G401.6 (cell line): ENCODE measurements at regions not wholly inside any gene's neighbourhood (a gene's known extent, or its start where the extent isn't known, plus 50 kb on each side); places are given as distances from the start of the nearest gene placed in this dataset.
"Not testable (repeated sequence)": the region's sequence is repeated elsewhere in the genome, so short reads cannot be mapped to it uniquely, and the experiment has no call there.

Experiments
- FAIRE-seq: peaks from 2 replicates; lab custom pipeline; 2012; peaks lifted over from hg19 to GRCh38; lab: Jason Lieb, UNC

GRCh38 chr13:24995225-24995804 is 100.6 kb upstream of the PABPC3 start:
- peak; percentile 84 for FAIRE-seq

- peak; percentile 95 for FAIRE-seq
These were observed 98.5 kb upstream of the PABPC3 start for GRCh38 chr13:24997367-24997967.

DNA sequence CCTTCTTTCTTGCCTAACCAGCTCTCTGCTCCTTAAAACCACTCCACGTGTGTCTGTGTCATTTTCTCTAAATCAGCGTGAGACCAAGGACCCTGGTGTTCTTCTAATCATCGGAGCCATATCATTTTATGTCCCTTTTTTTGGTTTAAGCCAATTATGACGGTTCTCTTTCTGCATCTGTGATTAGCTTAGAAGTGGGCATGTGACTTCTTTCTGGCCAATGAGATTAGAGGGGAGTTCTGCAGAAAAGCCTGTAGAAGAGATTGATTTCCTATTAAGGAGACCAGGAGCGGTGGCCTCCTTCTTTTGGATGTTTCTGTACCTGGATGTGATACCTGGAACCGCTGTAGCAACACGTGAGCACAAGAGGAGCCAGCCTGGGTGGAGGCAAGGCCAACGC is 97.5 kb upstream of the PABPC3 start:
- FAIRE-seq: no peak

GRCh38 chr13:25001476-25002206 is 94.3 kb upstream of the PABPC3 start:
- no peak for FAIRE-seq

GRCh38 chr13:25002311-25002710 is 93.6 kb upstream of the PABPC3 start:
- not testable (repeated sequence) for FAIRE-seq

- not testable (repeated sequence) for FAIRE-seq
These were observed 91.4 kb upstream of the PABPC3 start for GRCh38 chr13:25004489-25004888.

GRCh38 chr13:25005050-25005497 is 90.9 kb upstream of the PABPC3 start:
- FAIRE-seq: not testable (repeated sequence)

GRCh38 chr13:25007389-25007788 is 88.5 kb upstream of the PABPC3 start:
- FAIRE-seq: not testable (repeated sequence)

GRCh38 chr13:25014398-25014973 is 81.5 kb upstream of the PABPC3 start:
- not testable (repeated sequence) for FAIRE-seq

DNA sequence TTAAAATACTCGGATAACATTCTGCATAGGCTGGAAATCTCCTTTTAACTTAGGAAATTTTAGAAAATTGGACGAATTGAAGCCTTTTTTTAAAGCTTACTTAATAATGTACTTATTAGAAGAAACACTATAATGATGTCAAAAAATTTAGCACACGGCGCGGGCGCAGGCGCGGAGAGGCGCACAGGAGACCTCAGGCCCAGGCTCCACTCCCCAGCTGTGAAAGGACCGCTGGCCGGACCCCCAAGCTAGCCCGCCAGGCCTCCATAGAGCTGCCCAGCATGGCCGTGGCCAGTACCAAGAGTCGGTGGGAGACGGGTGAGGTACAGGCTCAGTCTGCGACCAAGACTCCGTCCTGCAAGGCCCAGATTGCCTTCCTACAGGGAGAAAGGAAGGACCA is 78.8 kb upstream of the PABPC3 start:
- not testable (repeated sequence) for FAIRE-seq

GRCh38 chr13:25017808-25018728 is 77.9 kb upstream of the PABPC3 start:
- not testable (repeated sequence) for FAIRE-seq

DNA sequence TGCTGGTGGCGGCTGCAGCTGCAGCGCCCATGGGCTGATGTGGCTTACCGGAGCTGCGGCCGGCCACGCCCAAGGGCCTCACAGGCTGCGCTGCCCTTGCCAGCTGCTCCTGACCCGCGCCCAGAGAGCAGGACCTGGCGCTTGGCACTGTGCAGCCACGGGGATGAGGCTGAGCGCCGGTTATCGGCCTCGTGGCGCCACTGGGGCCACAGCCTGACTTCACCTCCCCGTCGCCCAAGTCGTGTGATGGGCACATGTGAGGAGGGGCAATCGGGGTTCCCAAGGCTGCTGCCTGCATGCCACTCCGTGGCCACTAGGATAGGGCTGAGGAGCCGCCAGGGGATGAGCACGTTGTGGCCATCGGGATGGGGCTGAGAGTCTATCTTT is 77.2 kb upstream of the PABPC3 start:
- no peak for FAIRE-seq

- FAIRE-seq: not testable (repeated sequence)
These were observed 76.2 kb upstream of the PABPC3 start for GRCh38 chr13:25019741-25020140.

DNA sequence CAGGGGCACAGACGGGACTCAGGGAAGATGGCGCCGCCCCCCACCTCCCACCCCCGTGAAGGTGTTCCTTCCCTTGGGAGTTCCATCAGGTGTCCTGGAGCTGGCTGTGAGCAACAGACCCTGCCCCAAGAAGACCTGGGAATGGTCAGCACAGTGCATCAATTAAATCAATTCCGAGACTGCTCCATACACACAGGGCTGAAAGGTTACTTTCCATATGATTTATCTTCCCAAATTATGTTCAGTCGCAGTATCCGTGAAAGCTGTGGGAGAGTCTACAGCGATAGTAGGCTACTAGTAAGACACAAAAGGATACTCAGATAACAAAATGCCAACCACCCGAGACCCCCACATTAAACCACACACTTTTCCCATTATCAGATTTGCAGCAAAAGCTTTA is 71.8 kb upstream of the PABPC3 start:
- FAIRE-seq: no peak

DNA sequence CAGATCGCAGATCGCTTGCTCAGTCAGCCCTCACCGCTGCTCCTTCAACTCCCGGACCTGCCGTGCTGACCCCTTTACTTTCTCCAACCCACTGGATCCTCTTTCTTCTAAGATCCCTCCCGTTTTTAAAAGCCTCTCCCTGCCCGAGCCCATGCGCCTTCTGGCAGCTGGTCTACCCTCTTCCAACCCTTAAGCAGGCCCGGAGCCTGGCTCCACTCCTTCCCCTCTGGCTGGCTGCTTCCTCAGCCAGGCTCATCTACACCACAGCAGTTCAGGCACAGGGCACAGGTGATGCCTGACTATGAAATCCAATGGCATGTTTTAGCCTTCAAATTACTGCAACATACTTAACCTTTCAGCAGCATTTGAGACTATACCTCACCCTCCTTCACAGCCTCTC is 63.8 kb upstream of the PABPC3 start:
- FAIRE-seq: no peak

GRCh38 chr13:25034173-25034572 is 61.8 kb upstream of the PABPC3 start:
- FAIRE-seq: no peak

DNA sequence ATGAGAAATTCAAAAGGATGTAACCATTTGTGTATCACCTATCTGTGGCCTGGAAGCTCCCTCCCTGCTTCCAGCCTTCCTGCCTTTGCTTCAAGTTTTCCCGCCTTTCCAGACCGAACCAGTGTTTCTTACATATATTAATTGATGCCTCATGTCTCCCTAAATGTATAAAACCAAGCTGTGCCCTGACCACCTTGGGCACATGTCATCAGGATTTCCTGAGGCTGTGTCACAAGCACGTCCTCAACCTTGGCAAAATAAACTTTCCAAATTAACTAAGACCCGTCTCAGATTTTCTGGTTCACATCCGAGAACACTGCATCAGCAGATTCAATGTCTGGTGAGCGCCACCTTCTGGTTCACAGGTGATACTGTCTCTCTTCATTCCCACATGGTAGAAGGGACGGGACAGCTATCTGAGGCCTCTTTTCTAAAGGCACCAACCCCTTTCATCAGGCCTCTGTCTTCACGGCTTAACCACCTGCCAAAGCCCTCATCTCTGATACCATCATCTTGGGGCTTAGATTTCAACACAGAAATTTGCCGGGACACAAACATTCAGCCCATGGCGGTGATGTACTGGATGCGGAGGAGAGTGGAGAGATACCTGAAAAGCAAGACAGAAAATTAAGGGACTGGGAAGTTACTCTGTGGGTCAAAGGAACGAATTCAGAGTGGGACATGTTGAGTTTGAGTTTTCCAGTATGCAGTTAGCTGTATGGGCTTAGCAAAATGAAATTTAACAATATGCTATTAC is 58.7 kb upstream of the PABPC3 start:
- no peak for FAIRE-seq

DNA sequence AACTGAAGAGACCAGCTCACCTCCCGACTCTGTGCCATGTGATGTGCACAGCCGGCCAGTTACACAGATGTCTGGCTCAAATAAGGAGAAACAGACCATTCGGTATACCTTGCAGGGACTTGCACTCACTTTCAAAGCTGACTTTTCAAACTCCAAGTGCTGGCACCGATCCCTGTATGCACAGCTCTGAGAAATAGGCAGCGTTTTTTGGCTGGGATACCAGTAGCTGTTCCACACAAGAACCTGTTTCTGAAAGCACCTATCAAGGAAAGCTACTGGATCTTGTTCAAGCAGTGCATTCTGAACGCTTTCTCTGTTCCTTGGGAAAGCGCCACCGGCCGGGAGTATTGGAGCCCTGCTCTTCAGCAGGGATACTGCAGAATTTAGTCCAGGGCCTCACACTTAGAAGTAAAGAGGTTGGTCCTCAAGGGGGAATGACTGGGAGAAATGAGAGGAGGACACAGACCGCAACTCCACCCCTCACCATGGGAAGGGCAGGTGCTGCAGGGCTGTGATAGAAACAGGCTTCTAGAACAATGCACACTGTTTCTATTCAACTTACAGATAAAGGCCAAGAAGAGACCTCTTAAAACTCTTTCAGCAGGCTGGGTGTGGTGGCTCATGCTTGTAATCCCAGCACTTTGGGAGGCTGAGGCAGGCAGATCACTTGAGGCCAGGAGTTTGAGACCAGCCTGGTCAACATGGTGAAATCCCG is 53.6 kb upstream of the PABPC3 start:
- FAIRE-seq: no peak

DNA sequence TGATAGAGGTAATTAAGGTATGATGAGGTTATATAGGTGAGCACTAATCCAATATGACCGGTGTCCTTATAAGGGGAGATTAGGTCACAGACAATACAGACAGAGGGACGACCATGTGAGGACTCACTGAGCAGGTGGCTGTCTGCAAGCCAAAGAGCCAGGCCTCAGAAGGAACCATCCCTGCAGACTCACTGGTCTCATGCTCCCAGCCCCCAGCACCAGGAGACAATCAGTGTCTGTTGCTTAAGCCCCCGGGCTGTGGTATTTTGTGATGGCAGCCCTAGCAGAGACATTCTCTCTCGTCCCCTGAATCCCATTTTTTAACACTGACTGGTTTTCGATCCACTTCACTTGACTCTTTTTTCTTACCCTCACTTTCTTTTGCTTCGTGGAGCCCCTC is 51.9 kb upstream of the PABPC3 start:
- FAIRE-seq: no peak
